PC-3 (cell line): ENCODE measurements at regions not wholly inside any gene's neighbourhood (a gene's known extent, or its start where the extent isn't known, plus 50 kb on each side); places are given as distances from the start of the nearest gene placed in this dataset.

ENCODE experiments used
- EZH2 ChIP-seq: fragments of 300-600 bp; sonication (generic); IDR thresholded peaks from one replicate; pipeline ENCODE4 v1.6.1; 2017; ENCODE audit warnings: antibody characterized with exemption, mild to moderate bottlenecking, low read length; ENCODE audit not compliant: unreplicated experiment
- TF ChIP-seq, protein P1 (sequence below): fragments of 300-600 bp; sonication (generic); conservative IDR thresholded peaks from 2 replicates; pipeline ENCODE4 v1.5.1; 2017; ENCODE audit warnings: antibody characterized with exemption, low read depth, mild to moderate bottlenecking, low read length

DNA sequence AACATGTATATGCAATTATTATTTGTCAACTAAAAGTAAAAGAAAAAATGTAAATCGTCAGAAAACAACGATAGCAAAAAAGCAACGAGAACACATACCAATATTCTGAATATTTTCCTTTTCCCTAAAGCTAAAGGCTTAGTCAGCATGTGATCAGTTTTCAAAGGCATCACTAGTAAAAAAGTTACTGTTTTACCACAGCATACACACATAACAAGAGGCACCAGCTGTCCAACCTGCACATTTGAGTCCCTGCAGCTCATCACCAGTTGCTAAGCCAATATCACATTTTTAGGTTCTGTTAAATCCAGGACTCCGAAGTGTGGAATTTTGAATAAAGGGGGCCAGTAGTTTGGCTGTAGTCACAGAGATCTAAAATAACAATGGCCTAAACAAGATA is 203.8 kb downstream of the ADGRA3 start:
- TF ChIP-seq, protein P1, sequence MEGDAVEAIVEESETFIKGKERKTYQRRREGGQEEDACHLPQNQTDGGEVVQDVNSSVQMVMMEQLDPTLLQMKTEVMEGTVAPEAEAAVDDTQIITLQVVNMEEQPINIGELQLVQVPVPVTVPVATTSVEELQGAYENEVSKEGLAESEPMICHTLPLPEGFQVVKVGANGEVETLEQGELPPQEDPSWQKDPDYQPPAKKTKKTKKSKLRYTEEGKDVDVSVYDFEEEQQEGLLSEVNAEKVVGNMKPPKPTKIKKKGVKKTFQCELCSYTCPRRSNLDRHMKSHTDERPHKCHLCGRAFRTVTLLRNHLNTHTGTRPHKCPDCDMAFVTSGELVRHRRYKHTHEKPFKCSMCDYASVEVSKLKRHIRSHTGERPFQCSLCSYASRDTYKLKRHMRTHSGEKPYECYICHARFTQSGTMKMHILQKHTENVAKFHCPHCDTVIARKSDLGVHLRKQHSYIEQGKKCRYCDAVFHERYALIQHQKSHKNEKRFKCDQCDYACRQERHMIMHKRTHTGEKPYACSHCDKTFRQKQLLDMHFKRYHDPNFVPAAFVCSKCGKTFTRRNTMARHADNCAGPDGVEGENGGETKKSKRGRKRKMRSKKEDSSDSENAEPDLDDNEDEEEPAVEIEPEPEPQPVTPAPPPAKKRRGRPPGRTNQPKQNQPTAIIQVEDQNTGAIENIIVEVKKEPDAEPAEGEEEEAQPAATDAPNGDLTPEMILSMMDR = no peak
- TF ChIP-seq EZH2 = no peak
